ENCODE measurements at regions not wholly inside any gene's neighbourhood (a gene's known extent, or its start where the extent isn't known, plus 50 kb on each side); places are given as distances from the start of the nearest gene placed in this dataset.

GRCh38 chr5:166430491-166431319 is 1860.7 kb upstream of the WWC1 start:
- no peak for TF ChIP-seq CTCF (IDR thresholded peaks at IDR 0.05; ENCODE audit: insufficient read depth, low read length, poor library complexity, severe bottlenecking)
- H3K4me3 ChIP-seq (ENCODE audit: low read depth, low read length), result no peak overlapping the region
- DNase-seq (ENCODE audit: low read depth), result no peak
- no peaks in the 10 kb centered on the region for H3K36me3 ChIP-seq (ENCODE audit: control insufficient read depth, insufficient read depth, low read length)
- no peaks in the 10 kb centered on the region for H3K27me3 ChIP-seq (ENCODE audit: control insufficient read depth, insufficient read depth, low read length)

- DNase-seq (ENCODE audit: low read depth), result no peak
- no peaks in the 10 kb centered on the region for H3K36me3 ChIP-seq (ENCODE audit: control insufficient read depth, insufficient read depth, low read length)
- H3K27me3 ChIP-seq (ENCODE audit: control insufficient read depth, insufficient read depth, low read length), result no peaks in the 10 kb centered on the region
- H3K4me3 ChIP-seq (ENCODE audit: low read depth, low read length), result no peak overlapping the region
- no peak for TF ChIP-seq CTCF (IDR thresholded peaks at IDR 0.05; ENCODE audit: insufficient read depth, low read length, poor library complexity, severe bottlenecking)
Observed at GRCh38 chr5:166431456-166431855, 1860.0 kb upstream of the WWC1 start.

- no peak overlapping the region for H3K4me3 ChIP-seq (ENCODE audit: low read depth, low read length)
- no peaks in the 10 kb centered on the region for H3K36me3 ChIP-seq (ENCODE audit: control insufficient read depth, insufficient read depth, low read length)
- no peak for TF ChIP-seq CTCF (IDR thresholded peaks at IDR 0.05; ENCODE audit: insufficient read depth, low read length, poor library complexity, severe bottlenecking)
- no peaks in the 10 kb centered on the region for H3K27me3 ChIP-seq (ENCODE audit: control insufficient read depth, insufficient read depth, low read length)
- DNase-seq (ENCODE audit: low read depth), result no peak
Observed at GRCh38 chr5:166433679-166434078, 1857.8 kb upstream of the WWC1 start.

GRCh38 chr5:166436872-166437271 is 1854.6 kb upstream of the WWC1 start:
- H3K27me3 ChIP-seq (ENCODE audit: control insufficient read depth, insufficient read depth, low read length), result no peaks in the 10 kb centered on the region
- no peak for TF ChIP-seq CTCF (IDR thresholded peaks at IDR 0.05; ENCODE audit: insufficient read depth, low read length, poor library complexity, severe bottlenecking)
- DNase-seq (ENCODE audit: low read depth), result peak; percentile 48
- H3K36me3 ChIP-seq (ENCODE audit: control insufficient read depth, insufficient read depth, low read length), result no peaks in the 10 kb centered on the region
- no peak overlapping the region for H3K4me3 ChIP-seq (ENCODE audit: low read depth, low read length)

- no peak for DNase-seq (ENCODE audit: low read depth)
Observed at GRCh38 chr5:166486348-166486747, 1805.1 kb upstream of the WWC1 start.

More at GRCh38 chr5:166486348-166486747, 1805.1 kb upstream of the WWC1 start:
- Histone ChIP-seq H3K27me3 (ENCODE audit: control insufficient read depth, insufficient read depth, low read length) (no peaks in the 10 kb centered on the region), H3K36me3 (ENCODE audit: control insufficient read depth, insufficient read depth, low read length) (no peaks in the 10 kb centered on the region), H3K4me3 (ENCODE audit: low read depth, low read length) (no peak overlapping the region)
- TF ChIP-seq CTCF (IDR thresholded peaks at IDR 0.05; ENCODE audit: insufficient read depth, low read length, poor library complexity, severe bottlenecking), result no peak

Measured in kidney epithelial cell (primary cell).